Upper lobe of right lung (tissue), 1 donor: ENCODE measurements at regions not wholly inside any gene's neighbourhood (a gene's known extent, or its start where the extent isn't known, plus 50 kb on each side); places are given as distances from the start of the nearest gene placed in this dataset.

Experiments
- ATAC-seq: fragments of 200-7000 bp; cut with Tn5 transposase; one replicate; pipeline ENCODE4 v1.9.1; 2020; ENCODE audit warnings: mild to moderate bottlenecking, moderate library complexity
- DNase-seq: peaks from one replicate; pipeline ENCODE4 v3.0.0-alpha.2; 2020
- H3K27ac ChIP-seq: fragments of 200-600 bp; one replicate; pipeline ENCODE4 v1.8.0; 2022
- H3K27me3 ChIP-seq: fragments of 200-600 bp; one replicate; pipeline ENCODE4 v1.8.0; 2022; ENCODE audit warnings: mild to moderate bottlenecking
- H3K36me3 ChIP-seq: fragments of 200-600 bp; one replicate; pipeline ENCODE4 v1.8.0; 2022
- H3K4me1 ChIP-seq: fragments of 200-600 bp; one replicate; pipeline ENCODE4 v1.8.0; 2022
- H3K4me3 ChIP-seq: fragments of 200-600 bp; one replicate; pipeline ENCODE4 v1.8.0; 2022; ENCODE audit warnings: mild to moderate bottlenecking
- H3K9me3 ChIP-seq: fragments of 200-600 bp; one replicate; pipeline ENCODE4 v1.8.0; 2022
- intact Hi-C: fragments of 100-400 bp; cut with DNase I; formaldehyde crosslinking; loops from one replicate; pipeline ENCODE4 v1.11.0; 2022
- TF ChIP-seq, protein P1 (sequence below): fragments of 200-600 bp; IDR thresholded peaks from one replicate; pipeline ENCODE4 v1.8.0; 2022; ENCODE audit warnings: antibody characterized with exemption
- donor health status: DM: no; HTN: yes; CAD: no; lungs with severe emphysema.

DNA sequence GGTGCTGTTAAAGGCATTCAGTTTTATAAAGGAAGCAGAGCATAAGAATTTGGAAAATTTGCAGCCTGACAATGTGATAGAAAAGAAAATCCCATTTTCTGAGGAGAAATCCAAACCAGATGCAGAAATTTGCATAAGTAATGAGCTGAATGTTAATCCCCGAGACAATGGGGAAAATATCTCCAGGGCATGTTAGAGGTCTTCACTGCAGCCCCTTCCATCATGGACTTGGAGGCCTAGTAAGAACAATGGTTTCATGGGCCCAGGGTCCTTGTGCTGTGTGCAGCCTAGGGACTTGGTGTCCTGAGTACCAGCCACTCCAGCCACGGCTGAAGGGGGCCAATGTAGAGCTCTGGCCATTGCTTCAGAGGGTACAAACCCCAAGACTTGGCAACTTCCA lies 542.7 kb upstream of the NR3C2 start:
- Histone ChIP-seq H3K4me1 (no peaks in the 10 kb centered on the region), H3K4me3 (no peak overlapping the region), H3K9me3 (no peaks in the 10 kb centered on the region), H3K27me3 (no peaks in the 10 kb centered on the region), H3K27ac (no peak overlapping the region), H3K36me3 (no peaks in the 10 kb centered on the region)
- DNase-seq (no peak), ATAC-seq (no peak)
- TF ChIP-seq, protein P1, sequence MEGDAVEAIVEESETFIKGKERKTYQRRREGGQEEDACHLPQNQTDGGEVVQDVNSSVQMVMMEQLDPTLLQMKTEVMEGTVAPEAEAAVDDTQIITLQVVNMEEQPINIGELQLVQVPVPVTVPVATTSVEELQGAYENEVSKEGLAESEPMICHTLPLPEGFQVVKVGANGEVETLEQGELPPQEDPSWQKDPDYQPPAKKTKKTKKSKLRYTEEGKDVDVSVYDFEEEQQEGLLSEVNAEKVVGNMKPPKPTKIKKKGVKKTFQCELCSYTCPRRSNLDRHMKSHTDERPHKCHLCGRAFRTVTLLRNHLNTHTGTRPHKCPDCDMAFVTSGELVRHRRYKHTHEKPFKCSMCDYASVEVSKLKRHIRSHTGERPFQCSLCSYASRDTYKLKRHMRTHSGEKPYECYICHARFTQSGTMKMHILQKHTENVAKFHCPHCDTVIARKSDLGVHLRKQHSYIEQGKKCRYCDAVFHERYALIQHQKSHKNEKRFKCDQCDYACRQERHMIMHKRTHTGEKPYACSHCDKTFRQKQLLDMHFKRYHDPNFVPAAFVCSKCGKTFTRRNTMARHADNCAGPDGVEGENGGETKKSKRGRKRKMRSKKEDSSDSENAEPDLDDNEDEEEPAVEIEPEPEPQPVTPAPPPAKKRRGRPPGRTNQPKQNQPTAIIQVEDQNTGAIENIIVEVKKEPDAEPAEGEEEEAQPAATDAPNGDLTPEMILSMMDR = no peak
- intact Hi-C loops = no loop called here

DNA sequence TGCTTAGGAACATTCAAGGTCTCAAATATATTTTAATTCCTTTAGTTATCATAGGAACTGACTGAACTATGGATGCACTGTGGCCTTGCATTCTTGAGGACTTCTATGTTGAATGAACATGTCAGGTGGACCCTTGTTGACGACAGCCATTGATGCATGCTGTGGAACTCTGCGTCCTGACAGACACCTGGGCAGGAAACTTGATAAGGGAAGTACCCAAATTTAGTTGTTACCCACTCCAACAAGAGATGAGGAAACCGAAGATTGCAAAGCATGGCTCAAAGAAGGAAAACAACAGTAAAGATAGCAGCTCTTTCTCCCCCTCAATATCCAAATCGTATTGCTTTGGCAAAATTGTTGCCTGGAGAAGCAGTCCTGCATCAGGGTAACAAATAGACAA lies 540.0 kb upstream of the NR3C2 start:
- intact Hi-C loops = no loop called here
- TF ChIP-seq, protein P1 = no peak
- DNase-seq = no peak

DNA sequence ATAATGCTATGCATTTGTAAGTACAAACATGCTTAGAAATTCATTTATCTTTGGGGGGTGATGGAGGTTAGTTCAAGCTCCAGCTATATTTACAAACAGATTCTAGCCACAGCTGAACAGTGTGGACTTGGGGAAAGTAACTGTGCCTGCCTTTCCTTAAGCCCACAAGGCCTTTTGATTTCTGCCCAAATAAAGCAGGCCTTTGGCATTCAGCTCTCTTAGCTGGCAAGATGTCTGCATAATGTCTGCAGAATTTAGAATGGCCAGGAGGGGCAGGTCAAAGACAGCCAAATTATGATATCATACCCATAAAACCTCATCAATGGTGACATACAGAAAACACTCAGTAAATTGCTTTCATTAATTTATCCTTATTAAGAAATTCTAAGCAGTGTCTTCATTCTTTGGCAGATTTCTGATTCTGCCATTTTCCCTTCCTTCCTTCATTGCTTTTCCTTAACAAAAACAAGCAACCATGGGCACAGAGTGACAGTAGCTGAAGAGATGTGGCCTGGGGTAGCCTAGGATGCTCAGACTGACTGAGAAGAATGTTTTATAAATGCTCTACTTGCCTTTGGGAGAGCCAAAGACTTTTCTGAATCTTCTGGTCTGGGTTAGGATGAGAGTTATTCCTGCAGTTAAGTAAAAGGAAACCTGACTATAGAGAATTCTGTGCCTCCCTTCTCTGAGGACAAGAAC lies 538.7 kb upstream of the NR3C2 start:
- no peak for ATAC-seq
- H3K36me3 ChIP-seq = no peaks in the 10 kb centered on the region
- H3K9me3 ChIP-seq = no peaks in the 10 kb centered on the region
- H3K27ac ChIP-seq = no peak overlapping the region
- intact Hi-C loops = no loop called here
- H3K4me1 ChIP-seq = no peaks in the 10 kb centered on the region
- TF ChIP-seq, protein P1 = no peak
- no peaks in the 10 kb centered on the region for H3K27me3 ChIP-seq
- no peak for DNase-seq
- no peak overlapping the region for H3K4me3 ChIP-seq

More for the DNA sequence above, 540.0 kb upstream of the NR3C2 start:
- Histone ChIP-seq H3K27me3 (no peaks in the 10 kb centered on the region), H3K27ac (no peak overlapping the region), H3K36me3 (no peaks in the 10 kb centered on the region), H3K9me3 (no peaks in the 10 kb centered on the region), H3K4me3 (no peak overlapping the region), H3K4me1 (no peaks in the 10 kb centered on the region)
- no peak for ATAC-seq

DNA sequence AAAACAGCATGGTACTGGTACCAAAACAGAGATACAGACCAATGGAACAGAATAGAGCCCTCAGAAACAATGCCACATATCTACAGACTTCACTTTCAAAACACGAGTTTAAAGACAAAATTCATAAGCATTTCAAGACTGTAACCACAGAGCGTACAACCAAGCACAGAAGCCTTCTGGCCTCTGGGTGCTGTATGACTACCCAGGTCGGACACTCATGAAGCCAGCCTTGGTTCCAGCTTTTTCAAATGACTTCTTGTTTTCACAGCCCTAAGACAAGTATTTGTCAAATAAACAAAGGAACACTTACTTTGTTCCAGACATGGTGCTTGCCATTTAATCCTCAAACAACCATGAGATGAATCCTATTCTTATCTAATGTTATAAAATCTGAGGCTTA lies 536.1 kb upstream of the NR3C2 start:
- no peak for DNase-seq
- H3K4me1 ChIP-seq = no peaks in the 10 kb centered on the region
- H3K27ac ChIP-seq = no peak overlapping the region
- H3K4me3 ChIP-seq = no peak overlapping the region
- intact Hi-C loops = no loop called here
- H3K36me3 ChIP-seq = no peaks in the 10 kb centered on the region
- H3K9me3 ChIP-seq = no peaks in the 10 kb centered on the region
- no peak for ATAC-seq
- TF ChIP-seq, protein P1 = no peak
- H3K27me3 ChIP-seq = no peaks in the 10 kb centered on the region

DNA sequence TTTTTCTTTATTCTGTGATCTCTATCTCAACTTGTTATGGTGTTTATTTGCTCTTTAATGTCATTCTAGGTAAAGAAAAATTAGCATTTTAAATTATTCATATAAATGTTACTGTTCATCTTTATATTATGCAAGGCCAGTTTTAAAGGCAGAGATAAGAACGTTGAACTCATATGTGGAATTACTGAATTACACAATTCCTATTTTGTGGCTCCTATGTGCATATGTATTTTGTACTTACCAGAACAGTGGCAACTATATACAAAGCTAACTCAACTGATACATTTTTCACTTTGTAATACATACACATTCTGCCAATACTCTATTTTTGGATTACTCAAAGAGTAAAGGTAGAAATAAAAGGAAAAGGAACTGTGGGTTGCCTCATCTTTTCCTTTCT lies 533.2 kb upstream of the NR3C2 start:
- Histone ChIP-seq H3K36me3 (no peaks in the 10 kb centered on the region), H3K27ac (no peak overlapping the region), H3K4me1 (no peaks in the 10 kb centered on the region), H3K27me3 (no peaks in the 10 kb centered on the region), H3K9me3 (no peaks in the 10 kb centered on the region), H3K4me3 (no peak overlapping the region)
- DNase-seq (no peak), ATAC-seq (no peak)
- TF ChIP-seq, protein P1 = no peak
- intact Hi-C loops = no loop called here

DNA sequence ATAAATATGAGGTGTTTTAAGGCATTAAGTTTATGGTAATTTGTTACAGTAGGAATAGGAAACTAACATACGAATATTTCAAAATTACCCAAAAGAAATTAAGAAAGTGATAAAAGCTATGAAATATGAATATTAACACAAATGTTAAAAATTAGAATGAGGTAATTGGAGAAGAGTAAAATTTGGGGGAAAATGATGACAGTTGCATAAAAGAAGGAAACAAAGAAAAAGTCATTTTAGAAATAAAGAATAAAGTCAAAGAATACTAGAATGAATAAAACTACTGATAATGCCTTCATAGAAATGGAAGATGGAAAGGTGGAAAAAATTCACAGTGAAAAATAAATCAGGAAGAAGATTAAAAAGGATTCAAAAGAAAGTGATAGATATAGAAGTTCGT lies 522.9 kb upstream of the NR3C2 start:
- intact Hi-C loops = no loop called here
- no peak for ATAC-seq

More for the DNA sequence above, 522.9 kb upstream of the NR3C2 start:
- no peak for DNase-seq
- TF ChIP-seq, protein P1 = no peak
- Histone ChIP-seq H3K36me3 (no peaks in the 10 kb centered on the region), H3K9me3 (no peaks in the 10 kb centered on the region), H3K27ac (no peak overlapping the region), H3K4me1 (no peaks in the 10 kb centered on the region), H3K4me3 (no peak overlapping the region), H3K27me3 (no peaks in the 10 kb centered on the region)
